PC-3 (cell line): ENCODE measurements at regions not wholly inside any gene's neighbourhood (a gene's known extent, or its start where the extent isn't known, plus 50 kb on each side); places are given as distances from the start of the nearest gene placed in this dataset.

Source experiments
- ATAC-seq: fragments of 200-7000 bp; cut with Tn5 transposase; 2 replicates; pipeline ENCODE4 v1.9.1; 2020; ENCODE audit warnings: mild to moderate bottlenecking, moderate library complexity
- BruUV-seq: library from RNA; stranded (reverse); fragments of 400-500 nt; replicated peaks from 2 replicates; lab custom pipeline; 2021; lab: Mats Ljungman, UMichigan
- CTCF ChIA-PET: fragments of 300-600 bp; sonication (Branson Sonifier 250); formaldehyde crosslinking; loops from one replicate; lab custom pipeline; 2022; ENCODE audit warnings: antibody characterized with exemption; lab: Charles Lee
- POLR2A ChIA-PET: fragments of 300-600 bp; sonication (Branson Sonifier 250); formaldehyde crosslinking; loops from one replicate; lab custom pipeline; 2022; ENCODE audit warnings: antibody characterized with exemption; ENCODE audit not compliant: unreplicated experiment; lab: Charles Lee
- DNase-seq: peaks from one replicate; pipeline ENCODE4 v3.0.0-alpha.2; 2015
- H2AFZ ChIP-seq: fragments of 300-600 bp; sonication (generic); 2 replicates; pipeline ENCODE4 v1.6.0; 2016; ENCODE audit warnings: antibody characterized with exemption, low read length
- H3F3A ChIP-seq: fragments of 300-600 bp; sonication (generic); one replicate; pipeline ENCODE4 v1.6.0; 2017; ENCODE audit warnings: antibody characterized with exemption, low read length, control low read depth, mild to moderate bottlenecking; ENCODE audit not compliant: unreplicated experiment
- H3K27ac ChIP-seq: fragments of 300-600 bp; sonication (generic); 2 replicates; pipeline ENCODE4 v1.5.1; 2016; ENCODE audit warnings: mild to moderate bottlenecking, low read length
- H3K27me3 ChIP-seq: fragments of 300-600 bp; sonication (generic); 2 replicates; pipeline ENCODE4 v1.6.1; 2016; ENCODE audit warnings: low read length, mixed read lengths
- H3K36me3 ChIP-seq: fragments of 300-600 bp; sonication (generic); 2 replicates; pipeline ENCODE4 v1.6.1; 2016; ENCODE audit warnings: low read depth, mixed run types, low read length, mixed read lengths
- H3K4me1 ChIP-seq: fragments of 300-600 bp; sonication (generic); 2 replicates; pipeline ENCODE4 v1.5.1; 2016; ENCODE audit warnings: low read length; ENCODE audit not compliant: insufficient read depth
- H3K4me2 ChIP-seq: fragments of 300-600 bp; sonication (generic); 2 replicates; pipeline ENCODE4 v1.6.0; 2016; ENCODE audit warnings: low read length
- H3K4me3 ChIP-seq: fragments of 300-600 bp; sonication (generic); 2 replicates; pipeline ENCODE4 v1.5.1; 2016; ENCODE audit warnings: mild to moderate bottlenecking, low read length, mixed read lengths
- H3K79me2 ChIP-seq: fragments of 300-600 bp; sonication (generic); 2 replicates; pipeline ENCODE4 v1.6.1; 2017; ENCODE audit warnings: low read length, mixed read lengths
- H3K9ac ChIP-seq: fragments of 300-600 bp; sonication (generic); 2 replicates; pipeline ENCODE4 v1.6.0; 2016; ENCODE audit warnings: mild to moderate bottlenecking, low read length
- H3K9me2 ChIP-seq: fragments of 300-600 bp; sonication (generic); replicated peaks from 2 replicates; pipeline ENCODE4 v1.6.1; 2016; ENCODE audit warnings: mixed run types, low read length, mixed read lengths
- H3K9me3 ChIP-seq: fragments of 300-600 bp; sonication (generic); 2 replicates; pipeline ENCODE4 v1.6.1; 2016; ENCODE audit warnings: low read length, mixed read lengths
- H4K20me1 ChIP-seq: fragments of 300-600 bp; sonication (generic); 2 replicates; pipeline ENCODE4 v1.6.1; 2016; ENCODE audit warnings: low read length, mixed read lengths
- EZH2 ChIP-seq: fragments of 300-600 bp; sonication (generic); IDR thresholded peaks from one replicate; pipeline ENCODE4 v1.6.1; 2017; ENCODE audit warnings: antibody characterized with exemption, mild to moderate bottlenecking, low read length; ENCODE audit not compliant: unreplicated experiment
- EZH2phosphoT487 ChIP-seq: fragments of 300-600 bp; sonication (generic); IDR thresholded peaks from 2 replicates; pipeline ENCODE4 v1.6.1; 2018; ENCODE audit warnings: mild to moderate bottlenecking, antibody characterized with exemption, low read length, borderline replicate concordance
- intact Hi-C: fragments of 100-400 bp; cut with micrococcal nuclease; formaldehyde crosslinking; loops from 2 replicates; pipeline ENCODE4 v1.9.0; 2023
- TF ChIP-seq, protein P1 (sequence below): fragments of 300-600 bp; sonication (generic); conservative IDR thresholded peaks from 2 replicates; pipeline ENCODE4 v1.5.1; 2017; ENCODE audit warnings: antibody characterized with exemption, low read depth, mild to moderate bottlenecking, low read length

DNA sequence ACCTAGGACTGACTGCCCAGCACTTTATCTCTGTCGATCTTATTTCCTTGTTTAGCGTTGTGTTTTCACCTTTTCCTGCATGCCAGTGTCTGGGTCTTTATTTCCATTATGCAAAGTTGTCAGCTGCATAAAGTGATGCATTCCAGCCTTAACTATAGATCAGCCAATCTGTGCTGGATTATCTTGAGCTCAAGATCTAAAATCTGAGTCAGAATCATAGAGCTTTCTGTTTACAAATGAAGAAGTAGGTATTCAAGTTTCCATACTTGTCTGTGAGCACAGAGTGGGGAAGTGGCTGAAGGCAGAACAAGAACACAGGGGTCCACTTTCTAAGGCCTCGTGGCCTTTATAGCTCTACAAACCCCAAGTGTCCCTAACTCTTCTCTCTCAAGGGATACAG lies 82.4 kb upstream of the PLCL2 start:
- no TSS peak for BruUV-seq
- Histone ChIP-seq H3K4me3 (no peak overlapping the region), H3K4me2 (no peak overlapping the region), H3K9me3 (no peaks in the 10 kb centered on the region), H2AFZ (no peak overlapping the region), H3K9me2 (no peaks in the 10 kb centered on the region), H3K4me1 (no peaks in the 10 kb centered on the region), H3F3A (no peaks in the 10 kb centered on the region), H3K27ac (no peak overlapping the region), H3K36me3 (no peaks in the 10 kb centered on the region), H4K20me1 (no peaks in the 10 kb centered on the region), H3K27me3 (no peaks in the 10 kb centered on the region), H3K79me2 (no peaks in the 10 kb centered on the region), H3K9ac (no peak overlapping the region)
- TF ChIP-seq, protein P1, sequence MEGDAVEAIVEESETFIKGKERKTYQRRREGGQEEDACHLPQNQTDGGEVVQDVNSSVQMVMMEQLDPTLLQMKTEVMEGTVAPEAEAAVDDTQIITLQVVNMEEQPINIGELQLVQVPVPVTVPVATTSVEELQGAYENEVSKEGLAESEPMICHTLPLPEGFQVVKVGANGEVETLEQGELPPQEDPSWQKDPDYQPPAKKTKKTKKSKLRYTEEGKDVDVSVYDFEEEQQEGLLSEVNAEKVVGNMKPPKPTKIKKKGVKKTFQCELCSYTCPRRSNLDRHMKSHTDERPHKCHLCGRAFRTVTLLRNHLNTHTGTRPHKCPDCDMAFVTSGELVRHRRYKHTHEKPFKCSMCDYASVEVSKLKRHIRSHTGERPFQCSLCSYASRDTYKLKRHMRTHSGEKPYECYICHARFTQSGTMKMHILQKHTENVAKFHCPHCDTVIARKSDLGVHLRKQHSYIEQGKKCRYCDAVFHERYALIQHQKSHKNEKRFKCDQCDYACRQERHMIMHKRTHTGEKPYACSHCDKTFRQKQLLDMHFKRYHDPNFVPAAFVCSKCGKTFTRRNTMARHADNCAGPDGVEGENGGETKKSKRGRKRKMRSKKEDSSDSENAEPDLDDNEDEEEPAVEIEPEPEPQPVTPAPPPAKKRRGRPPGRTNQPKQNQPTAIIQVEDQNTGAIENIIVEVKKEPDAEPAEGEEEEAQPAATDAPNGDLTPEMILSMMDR: no peak
- ChIA-PET CTCF (no interaction called here), POLR2A (no interaction called here)
- DNase-seq (no peak), ATAC-seq (no peak)
- intact Hi-C loops: no loop called here

DNA sequence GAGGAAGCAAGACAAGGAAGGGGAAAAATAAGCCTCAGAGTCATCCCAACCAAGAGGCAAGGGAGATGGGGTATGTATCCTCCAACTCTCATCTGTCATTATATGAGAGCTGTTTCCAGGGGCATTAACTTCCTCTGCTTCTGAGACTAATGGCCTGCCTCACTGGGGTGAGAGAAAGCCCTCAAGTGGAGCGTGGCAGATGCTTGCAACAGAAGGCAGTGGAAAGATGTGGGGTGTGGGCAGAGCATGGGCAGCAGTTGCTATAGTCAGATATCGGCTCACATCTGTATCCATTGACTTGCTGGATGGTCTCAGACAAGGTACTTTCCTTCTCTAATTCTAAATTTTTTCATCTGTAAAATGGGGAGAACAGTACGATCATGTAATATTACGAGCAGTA lies 81.7 kb upstream of the PLCL2 start:
- no peak overlapping the region for H2AFZ ChIP-seq
- no peaks in the 10 kb centered on the region for H3K9me3 ChIP-seq
- BruUV-seq: no TSS peak
- H3K27ac ChIP-seq: no peak overlapping the region
- H3K4me1 ChIP-seq: no peaks in the 10 kb centered on the region
- no peak overlapping the region for H3K4me3 ChIP-seq
- no peaks in the 10 kb centered on the region for H3K36me3 ChIP-seq
- H3K27me3 ChIP-seq: no peaks in the 10 kb centered on the region
- no peaks in the 10 kb centered on the region for H3K79me2 ChIP-seq
- H3K9ac ChIP-seq: no peak overlapping the region
- ATAC-seq (no peak), DNase-seq (no peak)
- ChIA-PET CTCF (no interaction called here), POLR2A (no interaction called here)
- no peak overlapping the region for H3K4me2 ChIP-seq
- intact Hi-C loops: no loop called here
- TF ChIP-seq, protein P1: no peak
- TF ChIP-seq EZH2 (no peak), EZH2phosphoT487 (no peak)
- no peaks in the 10 kb centered on the region for H4K20me1 ChIP-seq
- H3F3A ChIP-seq: no peaks in the 10 kb centered on the region
- H3K9me2 ChIP-seq: no peaks in the 10 kb centered on the region

DNA sequence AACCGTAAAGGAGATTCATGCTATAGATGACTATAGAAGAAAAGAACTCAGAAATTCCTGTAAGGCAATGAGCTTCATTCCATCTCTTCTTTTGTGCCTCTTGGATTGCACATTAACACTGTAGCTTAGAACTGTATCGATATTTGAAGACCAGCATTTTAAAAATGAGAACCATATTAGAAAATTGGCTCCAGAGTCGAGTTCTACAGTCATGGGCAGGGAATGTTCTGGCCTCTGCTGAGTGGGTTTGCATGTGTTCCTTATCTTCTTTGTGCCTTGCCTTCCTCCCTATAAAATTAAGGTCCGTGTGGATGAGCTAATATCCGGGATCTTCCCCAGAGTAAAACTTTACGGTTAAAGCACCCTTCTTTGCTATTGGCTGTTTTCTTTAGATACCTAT lies 77.4 kb upstream of the PLCL2 start:
- no peak overlapping the region for H3K4me2 ChIP-seq
- ChIA-PET CTCF (interaction anchor here (0.6 kb wide), 1 partner anchor 318 kb away, joined by 4 read pairs; no protein-coding TSS in a partner anchor), POLR2A (interaction anchor here (0.6 kb wide), 1 partner anchor 94 kb away, joined by 4 read pairs; no protein-coding TSS in a partner anchor)
- no peak overlapping the region for H3K27ac ChIP-seq
- no peaks in the 10 kb centered on the region for H3K36me3 ChIP-seq
- no peak overlapping the region for H3K4me3 ChIP-seq
- no peak for DNase-seq
- H3K79me2 ChIP-seq: no peaks in the 10 kb centered on the region
- TF ChIP-seq EZH2phosphoT487 (no peak), EZH2 (no peak)
- TF ChIP-seq, protein P1: no peak
- H4K20me1 ChIP-seq: no peaks in the 10 kb centered on the region
- no peaks in the 10 kb centered on the region for H3K27me3 ChIP-seq
- H3K4me1 ChIP-seq: no peaks in the 10 kb centered on the region
- H3K9ac ChIP-seq: no peak overlapping the region
- H3F3A ChIP-seq: no peaks in the 10 kb centered on the region
- no TSS peak for BruUV-seq
- H2AFZ ChIP-seq: no peak overlapping the region
- H3K9me2 ChIP-seq: no peaks in the 10 kb centered on the region
- intact Hi-C loops: loop anchor here (5.0 kb wide), 1 partner anchor 205 kb away; no protein-coding TSS in a partner anchor
- H3K9me3 ChIP-seq: no peaks in the 10 kb centered on the region
- ATAC-seq: no peak
